Body of pancreas (tissue), 4 donors: ENCODE measurements at regions not wholly inside any gene's neighbourhood (a gene's known extent, or its start where the extent isn't known, plus 50 kb on each side); places are given as distances from the start of the nearest gene placed in this dataset.

ENCODE experiments used
- CTCF ChIP-seq, 7 experiments: fragments of 450-650 bp in 4 of 7; fragments of 200-600 bp in 3 of 7; sonication (generic) in 3 of 7; IDR thresholded peaks; one replicate each; pipeline ENCODE4 v1.5.1; 2016 to 2019; ENCODE audit warnings: antibody characterized with exemption in 7 of 7
- POLR2A ChIP-seq, 3 donors: fragments of 450-650 bp; IDR thresholded peaks; one replicate each; pipeline ENCODE4 v1.6.1; 2016; ENCODE audit warnings: antibody characterized with exemption in 3 of 3, mild to moderate bottlenecking in 2 of 3

GRCh38 chr4:163414275-163414674 is 59.3 kb downstream of the TKTL2 start:
- no peak for TF ChIP-seq POLR2A (IDR thresholded peaks at IDR 0.05)
- no peak for TF ChIP-seq CTCF (IDR thresholded peaks at IDR 0.05)
